Endothelial cell of umbilical vein (primary cell): ENCODE measurements at regions not wholly inside any gene's neighbourhood (a gene's known extent, or its start where the extent isn't known, plus 50 kb on each side); places are given as distances from the start of the nearest gene placed in this dataset.

Experiments
- BruUV-seq: library from RNA; stranded (reverse); fragments of 400-500 nt; replicated peaks from 2 replicates; lab custom pipeline; 2021; lab: Mats Ljungman, UMichigan
- CTCF ChIA-PET: fragments of 300-600, 350-600 bp; sonication (Branson Sonifier 250); formaldehyde crosslinking; loops from one replicate; lab custom pipeline; 2021; ENCODE audit warnings: antibody characterized with exemption, inconsistent platforms; lab: Charles Lee
- POLR2A ChIA-PET: fragments of 300-600, 350-600 bp; sonication (Branson Sonifier 250); formaldehyde crosslinking; loops from one replicate; lab custom pipeline; 2021; ENCODE audit warnings: antibody characterized with exemption, inconsistent platforms; lab: Charles Lee
- DNase-seq: peaks from one replicate; pipeline ENCODE4 v3.0.0-alpha.2; 2011; ENCODE audit warnings: low read depth, low spot score
- FAIRE-seq: peaks from 2 replicates; lab custom pipeline; 2011; peaks lifted over from hg19 to GRCh38; lab: Jason Lieb, UNC
- H2AFZ ChIP-seq: 2 replicates; pipeline ENCODE4 v1.6.0; 2012; ENCODE audit warnings: low read depth, low read length, control low read depth, inconsistent platforms
- H3K27ac ChIP-seq: 2 replicates; pipeline ENCODE4 v1.5.1; 2011; ENCODE audit warnings: low read depth, mild to moderate bottlenecking, control low read depth, low read length, moderate library complexity; ENCODE audit not compliant: insufficient read depth
- H3K27me3 ChIP-seq, 2 experiments: 2 replicates each; pipeline versions ENCODE4 v1.6.0 to v1.6.1; 2011; ENCODE audit warnings: low read length in 2 of 2, mixed read lengths in 1 of 2; ENCODE audit not compliant: control insufficient read depth in 2 of 2, insufficient read depth in 2 of 2
- H3K36me3 ChIP-seq, 2 experiments: 2 replicates in 1 of 2; 3 replicates in 1 of 2; pipeline ENCODE4 v1.5.1; 2011; ENCODE audit warnings: low read length in 2 of 2, mild to moderate bottlenecking in 1 of 2, moderate library complexity in 1 of 2; ENCODE audit not compliant: control insufficient read depth in 2 of 2, insufficient read depth in 2 of 2; ENCODE audit errors: extremely low read depth in 1 of 2
- H3K4me1 ChIP-seq: 3 replicates; pipeline ENCODE4 v1.5.1; 2011; ENCODE audit warnings: mild to moderate bottlenecking, low read length; ENCODE audit not compliant: control insufficient read depth, insufficient read depth; ENCODE audit errors: extremely low read depth
- H3K4me2 ChIP-seq: 2 replicates; pipeline ENCODE4 v1.6.1; 2011; ENCODE audit warnings: low read length, control low read depth, mixed read lengths; ENCODE audit not compliant: insufficient read depth
- H3K4me3 ChIP-seq, 3 experiments: fragments of 200-600 bp in 1 of 3; sonication (generic), shearing (Covaris generic) in 1 of 3; replicated peaks in 1 of 3; 2 replicates each; pipeline ENCODE4 v1.5.1; 2011 to 2016; ENCODE audit warnings: control low read depth in 3 of 3, low read length in 3 of 3, mild to moderate bottlenecking in 2 of 3, inconsistent platforms in 1 of 3, low read depth in 1 of 3, moderate library complexity in 1 of 3; ENCODE audit not compliant: insufficient read depth in 1 of 3
- H3K79me2 ChIP-seq: 2 replicates; pipeline ENCODE4 v1.6.0; 2012; ENCODE audit warnings: low read length, inconsistent platforms; ENCODE audit not compliant: control insufficient read depth, insufficient read depth
- H3K9ac ChIP-seq: replicated peaks from 2 replicates; pipeline ENCODE3; 2011; ENCODE audit warnings: low read length, control low read depth; ENCODE audit not compliant: insufficient read depth; ENCODE audit errors: extremely low read depth
- H3K9me1 ChIP-seq: replicated peaks from 3 replicates; pipeline ENCODE4 v1.6.0; 2011; ENCODE audit warnings: mild to moderate bottlenecking, low read length; ENCODE audit not compliant: control insufficient read depth, insufficient read depth; ENCODE audit errors: extremely low read depth
- H3K9me3 ChIP-seq: replicated peaks from 2 replicates; pipeline ENCODE4 v1.5.1; 2012; ENCODE audit warnings: low read length, inconsistent platforms; ENCODE audit not compliant: control insufficient read depth, insufficient read depth
- H4K20me1 ChIP-seq: replicated peaks from 2 replicates; pipeline ENCODE3; 2011; ENCODE audit warnings: mild to moderate bottlenecking, low read length; ENCODE audit not compliant: control insufficient read depth, insufficient read depth; ENCODE audit errors: extremely low read depth
- CTCF ChIP-seq, 2 donors: IDR thresholded peaks; 1 replicate in 1 of 2; 2 replicates in 1 of 2; pipeline ENCODE4 v1.5.1; 2011; ENCODE audit warnings: low read length in 2 of 2, mild to moderate bottlenecking in 2 of 2, moderate library complexity in 2 of 2, control low read depth in 1 of 2, inconsistent platforms in 1 of 2, low read depth in 1 of 2; ENCODE audit not compliant: insufficient read depth in 1 of 2; ENCODE audit errors: extremely low read depth in 1 of 2
- EZH2 ChIP-seq: IDR thresholded peaks from 2 replicates; pipeline ENCODE4 v1.6.1; 2012; ENCODE audit warnings: borderline replicate concordance, low read depth, mild to moderate bottlenecking, moderate library complexity, low read length, inconsistent platforms; ENCODE audit not compliant: severe bottlenecking
- FOS ChIP-seq: IDR thresholded peaks from 2 replicates; pipeline ENCODE4 v1.6.1; 2011; ENCODE audit warnings: mild to moderate bottlenecking, low read length, moderate library complexity, borderline replicate concordance; ENCODE audit not compliant: insufficient read depth
- GATA2 ChIP-seq: IDR thresholded peaks from 2 replicates; pipeline ENCODE4 v1.7.0; 2011; ENCODE audit warnings: low read depth, mild to moderate bottlenecking, moderate library complexity, mixed read lengths, low read length; ENCODE audit not compliant: insufficient read length, insufficient read depth
- JUN ChIP-seq: IDR thresholded peaks from 2 replicates; pipeline ENCODE4 v1.6.1; 2011; ENCODE audit warnings: borderline replicate concordance, low read depth; ENCODE audit not compliant: insufficient read length, insufficient read depth
- MAX ChIP-seq: IDR thresholded peaks from 2 replicates; pipeline ENCODE4 v1.6.1; 2011; ENCODE audit not compliant: insufficient read depth, insufficient read length
- MYC ChIP-seq: IDR thresholded peaks from one replicate; pipeline ENCODE4 v1.6.1; 2011; ENCODE audit warnings: mild to moderate bottlenecking, low read depth, low read length
- POLR2A ChIP-seq: IDR thresholded peaks from 2 replicates; pipeline ENCODE4 v1.6.1; 2012; ENCODE audit warnings: low read depth, mild to moderate bottlenecking, control low read depth, low read length
- POLR2AphosphoS5 ChIP-seq: IDR thresholded peaks from 2 replicates; pipeline ENCODE4 v1.6.1; 2012; ENCODE audit warnings: low read depth, mild to moderate bottlenecking, control low read depth, low read length, moderate library complexity; ENCODE audit not compliant: insufficient read depth
- dilution Hi-C: fragments of 300-500 bp; cut with MboI; formaldehyde crosslinking; loops from one replicate; pipeline ENCODE4 v1.15.0; 2019; ENCODE audit warnings: low sequenced_read_pairs; ENCODE audit not compliant: extremely low pct_ligation_motif_present
- intact Hi-C: fragments of 100-400 bp; cut with micrococcal nuclease; formaldehyde crosslinking; loops from one replicate; pipeline ENCODE4 v1.10.0; 2022

GRCh38 chr11:44403587-44404273 is 93.8 kb upstream of the ALX4 start:
- Histone ChIP-seq H3K79me2 (no peaks in the 10 kb centered on the region), H4K20me1 (no peaks in the 10 kb centered on the region), H3K27ac (no peak overlapping the region), H3K9ac (no peak overlapping the region), H3K36me3 (no peaks in the 10 kb centered on the region), H3K4me1 (no peaks in the 10 kb centered on the region), H3K9me1 (no peaks in the 10 kb centered on the region), H3K4me2 (no peak overlapping the region), H2AFZ (no peak overlapping the region), H3K9me3 (no peaks in the 10 kb centered on the region), H3K27me3 (no peaks in the 10 kb centered on the region), H3K4me3 (no peak overlapping the region)
- no TSS peak for BruUV-seq
- CTCF ChIA-PET, result no interaction called here
- intact Hi-C loops, result no loop called here
- TF ChIP-seq MAX, result no peak
- no peak for TF ChIP-seq JUN
- no peak for TF ChIP-seq EZH2
- TF ChIP-seq CTCF (IDR thresholded peaks at IDR 0.05; ENCODE audit: extremely low read depth in 1 of 2, insufficient read depth in 1 of 2, low read depth in 1 of 2, low read length in 2 of 2), result no peak
- no peak for TF ChIP-seq GATA2
- TF ChIP-seq POLR2AphosphoS5, result no peak
- TF ChIP-seq FOS, result no peak
- no peak for TF ChIP-seq POLR2A
- no peak for TF ChIP-seq MYC
- DNase-seq (no peak), FAIRE-seq (no peak)
- dilution Hi-C loops, result no loop called here
- POLR2A ChIA-PET, result no interaction called here
